Neuron (in vitro differentiated cells): ENCODE measurements at regions not wholly inside any gene's neighbourhood (a gene's known extent, or its start where the extent isn't known, plus 50 kb on each side); places are given as distances from the start of the nearest gene placed in this dataset.
"Not testable (repeated sequence)": the region's sequence is repeated elsewhere in the genome, so short reads cannot be mapped to it uniquely, and the experiment has no call there.

Source experiments
- H2AFZ ChIP-seq: one replicate; pipeline ENCODE4 v1.6.1; 2013; ENCODE audit warnings: low read depth, mild to moderate bottlenecking, inconsistent platforms, low read length, moderate library complexity
- H3K27me3 ChIP-seq: one replicate; pipeline ENCODE4 v1.6.1; 2013; ENCODE audit warnings: low read length; ENCODE audit not compliant: insufficient read depth
- H3K36me3 ChIP-seq: one replicate; pipeline ENCODE4 v1.6.1; 2013; ENCODE audit warnings: low read length; ENCODE audit not compliant: insufficient read depth
- H3K4me1 ChIP-seq: one replicate; pipeline ENCODE4 v1.6.1; 2013; ENCODE audit warnings: low read length; ENCODE audit not compliant: insufficient read depth
- H3K4me3 ChIP-seq: 2 replicates; pipeline ENCODE4 v1.5.1; 2013; ENCODE audit warnings: mild to moderate bottlenecking, low read length, moderate library complexity
- H3K9me3 ChIP-seq: one replicate; pipeline ENCODE4 v1.6.1; 2013; ENCODE audit warnings: low read length

- H3K4me3 ChIP-seq, H2AFZ ChIP-seq, H3K27me3 ChIP-seq, H3K4me1 ChIP-seq, H3K9me3 ChIP-seq: not testable (repeated sequence)
- H3K36me3 ChIP-seq = peaks cover 13% of the 10 kb centered on the region
Measured at GRCh38 chr5:21469523-21470101, 1383.5 kb downstream of the CDH12 start.

DNA sequence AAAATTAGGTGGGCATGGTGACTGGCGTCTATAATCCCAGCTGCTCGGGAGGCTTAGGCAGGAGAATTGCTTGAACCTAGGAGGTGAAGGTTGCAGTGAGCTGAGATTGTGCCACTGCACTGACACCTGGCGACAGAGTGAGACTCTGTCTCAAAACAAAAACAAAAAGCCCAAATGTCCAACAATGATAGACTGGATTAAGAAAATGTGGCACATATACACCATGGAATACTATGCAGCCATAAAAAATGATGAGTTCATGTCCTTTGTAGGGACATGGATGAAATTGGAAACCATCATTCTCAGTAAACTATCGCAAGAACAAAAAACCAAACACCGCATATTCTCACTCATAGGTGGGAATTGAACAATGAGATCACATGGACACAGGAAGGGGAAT, 1385.6 kb downstream of the CDH12 start:
- not testable (repeated sequence) for H3K4me1 ChIP-seq, H2AFZ ChIP-seq, H3K4me3 ChIP-seq, H3K36me3 ChIP-seq, H3K27me3 ChIP-seq, H3K9me3 ChIP-seq

DNA sequence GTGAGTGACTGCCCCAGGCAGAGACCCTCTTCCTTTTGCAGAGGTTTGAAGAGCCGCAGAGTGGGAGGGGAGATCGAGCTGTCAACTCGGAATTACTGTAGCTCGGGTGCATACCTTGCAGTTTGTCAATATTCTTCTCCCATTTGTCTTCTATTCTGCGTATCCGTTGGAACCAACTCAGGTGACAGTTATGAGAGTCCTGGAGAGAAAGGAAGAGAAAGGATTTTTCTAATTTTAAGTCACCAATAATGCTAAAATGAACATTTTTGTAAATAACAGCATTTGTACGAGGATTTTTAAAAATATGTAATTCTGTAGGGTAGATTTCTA, 1393.4 kb downstream of the CDH12 start:
- not testable (repeated sequence) for H3K9me3 ChIP-seq, H3K27me3 ChIP-seq, H3K4me1 ChIP-seq, H3K36me3 ChIP-seq
- Histone ChIP-seq H3K4me3 (peak overlapping the region; percentile 56), H2AFZ (peak overlapping the region; percentile 34)

DNA sequence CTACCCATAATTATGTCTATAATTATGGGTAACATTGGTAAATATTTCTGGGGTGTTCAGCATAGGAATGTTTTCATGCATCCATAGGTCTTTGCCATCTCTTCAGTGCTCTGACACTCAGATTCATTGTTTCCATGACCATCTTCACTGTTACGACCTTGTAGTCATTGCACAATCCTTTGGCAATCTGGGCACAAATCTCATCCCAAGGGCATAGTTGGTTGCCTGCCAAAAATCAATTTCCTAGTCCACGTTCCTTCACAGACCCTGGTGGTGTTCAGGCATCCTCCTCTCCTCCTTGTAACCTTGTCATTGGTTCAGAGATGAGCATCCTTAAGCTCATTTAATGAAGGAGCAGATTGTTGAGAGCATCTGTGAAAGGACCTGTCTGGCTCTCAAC, 1400.7 kb downstream of the CDH12 start:
- no peaks in the 10 kb centered on the region for H3K4me1 ChIP-seq
- H3K9me3 ChIP-seq = no peaks in the 10 kb centered on the region
- H3K36me3 ChIP-seq = no peaks in the 10 kb centered on the region
- H3K4me3 ChIP-seq = no peak overlapping the region
- no peak overlapping the region for H2AFZ ChIP-seq
- no peaks in the 10 kb centered on the region for H3K27me3 ChIP-seq

DNA sequence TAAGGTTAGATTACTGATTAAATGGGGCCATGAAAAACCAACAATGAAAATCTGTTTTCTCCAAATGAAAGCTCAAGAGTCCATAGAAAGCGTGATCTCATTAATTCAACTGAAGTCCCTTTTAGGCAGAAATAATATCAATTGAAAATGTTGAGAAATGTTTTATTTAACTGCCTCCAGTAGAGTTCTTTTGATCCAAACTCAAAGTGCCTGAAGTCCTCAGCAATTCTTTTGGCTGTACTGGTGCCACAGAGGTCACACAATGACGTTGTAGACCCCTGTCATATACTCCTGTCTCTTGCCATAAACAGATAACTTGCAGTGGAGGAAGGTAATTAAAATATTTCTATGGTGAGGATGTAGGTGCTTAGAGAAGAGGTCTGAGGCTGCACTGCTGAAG, 1420.5 kb downstream of the CDH12 start:
- H3K9me3 ChIP-seq = no peaks in the 10 kb centered on the region
- no peak overlapping the region for H2AFZ ChIP-seq
- no peaks in the 10 kb centered on the region for H3K27me3 ChIP-seq
- no peak overlapping the region for H3K4me3 ChIP-seq
- H3K36me3 ChIP-seq = no peaks in the 10 kb centered on the region
- no peaks in the 10 kb centered on the region for H3K4me1 ChIP-seq

- H3K4me1 ChIP-seq = no peaks in the 10 kb centered on the region
- no peaks in the 10 kb centered on the region for H3K27me3 ChIP-seq
- H3K9me3 ChIP-seq = no peaks in the 10 kb centered on the region
- no peak overlapping the region for H2AFZ ChIP-seq
- H3K4me3 ChIP-seq = no peak overlapping the region
- H3K36me3 ChIP-seq = no peaks in the 10 kb centered on the region
Measured at GRCh38 chr5:21424907-21425306, 1428.2 kb downstream of the CDH12 start.

- Histone ChIP-seq H3K9me3 (no peaks in the 10 kb centered on the region), H3K36me3 (no peaks in the 10 kb centered on the region), H2AFZ (no peak overlapping the region), H3K27me3 (no peaks in the 10 kb centered on the region), H3K4me1 (no peaks in the 10 kb centered on the region), H3K4me3 (no peak overlapping the region)
Measured at GRCh38 chr5:21419383-21419782, 1431.4 kb upstream of the CDH18 start.

DNA sequence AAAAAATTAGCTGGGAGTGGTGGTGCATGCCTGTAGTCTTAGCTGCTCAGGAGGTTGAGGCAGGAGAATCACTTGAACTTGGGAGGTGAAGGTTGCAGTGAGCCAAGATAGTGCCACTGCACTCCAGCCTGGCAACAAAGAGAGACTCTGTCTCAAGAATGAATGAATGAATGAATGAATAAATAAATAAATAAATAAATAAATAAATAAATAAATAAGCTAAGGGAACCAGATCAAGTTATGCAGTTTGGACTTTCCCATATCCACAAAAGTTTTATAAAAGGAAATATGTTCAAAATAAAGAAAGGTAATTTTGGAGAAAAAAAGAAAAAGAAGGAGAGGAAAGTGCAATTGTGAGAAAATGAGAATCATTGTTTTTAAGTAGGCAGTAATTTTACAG, 1414.1 kb upstream of the CDH18 start:
- not testable (repeated sequence) for H3K36me3 ChIP-seq, H2AFZ ChIP-seq

DNA sequence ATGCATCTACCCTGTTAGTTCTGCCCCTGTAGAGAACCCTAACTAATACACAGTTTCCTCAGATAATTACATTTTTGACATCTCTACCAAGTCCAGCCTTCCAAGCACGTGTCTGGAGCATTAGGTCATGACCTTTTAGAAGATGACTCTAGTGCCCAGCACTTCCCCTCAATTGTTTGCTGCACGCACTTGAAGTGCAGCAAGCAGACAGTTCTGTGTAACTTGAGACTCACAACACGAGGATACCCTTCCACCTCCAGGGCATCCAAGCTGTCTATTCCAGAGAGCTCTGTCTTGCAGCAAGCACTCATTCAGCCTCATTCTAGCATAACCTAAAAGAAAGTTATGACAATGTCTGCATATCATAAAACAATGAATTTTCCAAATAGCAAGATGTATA, 1410.5 kb upstream of the CDH18 start:
- Histone ChIP-seq H3K36me3 (no peaks in the 10 kb centered on the region), H3K4me1 (peaks cover 7% of the 10 kb centered on the region), H3K27me3 (no peaks in the 10 kb centered on the region), H3K4me3 (no peak overlapping the region), H3K9me3 (no peaks in the 10 kb centered on the region), H2AFZ (no peak overlapping the region)

More for the DNA sequence above, 1414.1 kb upstream of the CDH18 start:
- not testable (repeated sequence) for H3K4me1 ChIP-seq, H3K27me3 ChIP-seq, H3K4me3 ChIP-seq, H3K9me3 ChIP-seq

GRCh38 chr5:21397693-21398092, 1409.7 kb upstream of the CDH18 start:
- H3K9me3 ChIP-seq = no peaks in the 10 kb centered on the region
- no peaks in the 10 kb centered on the region for H3K27me3 ChIP-seq
- H3K4me3 ChIP-seq = no peak overlapping the region
- no peak overlapping the region for H2AFZ ChIP-seq
- H3K4me1 ChIP-seq = peaks cover 7% of the 10 kb centered on the region
- no peaks in the 10 kb centered on the region for H3K36me3 ChIP-seq

DNA sequence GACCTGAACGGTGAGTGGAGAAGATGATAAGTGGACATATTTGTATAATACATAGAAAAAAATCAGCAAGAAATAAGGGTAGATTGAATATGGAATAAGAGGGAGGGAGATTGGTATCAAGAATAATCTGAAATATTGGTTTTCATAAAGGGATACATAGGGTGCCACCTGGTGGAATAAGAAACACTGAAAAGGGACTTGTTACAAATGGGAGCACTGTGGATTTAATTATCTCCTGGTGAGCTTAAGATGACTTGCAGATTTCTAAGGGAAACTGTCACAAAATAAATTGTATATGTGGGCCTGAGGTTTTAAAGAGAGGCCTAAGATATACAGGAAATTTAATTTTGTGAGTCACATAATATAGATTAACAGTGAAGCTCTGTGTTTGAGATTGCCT, 1403.5 kb upstream of the CDH18 start:
- no peak overlapping the region for H3K4me3 ChIP-seq
- H2AFZ ChIP-seq = no peak overlapping the region
- H3K36me3 ChIP-seq = no peaks in the 10 kb centered on the region
- peaks cover 25% of the 10 kb centered on the region for H3K4me1 ChIP-seq
- no peaks in the 10 kb centered on the region for H3K27me3 ChIP-seq
- no peaks in the 10 kb centered on the region for H3K9me3 ChIP-seq

DNA sequence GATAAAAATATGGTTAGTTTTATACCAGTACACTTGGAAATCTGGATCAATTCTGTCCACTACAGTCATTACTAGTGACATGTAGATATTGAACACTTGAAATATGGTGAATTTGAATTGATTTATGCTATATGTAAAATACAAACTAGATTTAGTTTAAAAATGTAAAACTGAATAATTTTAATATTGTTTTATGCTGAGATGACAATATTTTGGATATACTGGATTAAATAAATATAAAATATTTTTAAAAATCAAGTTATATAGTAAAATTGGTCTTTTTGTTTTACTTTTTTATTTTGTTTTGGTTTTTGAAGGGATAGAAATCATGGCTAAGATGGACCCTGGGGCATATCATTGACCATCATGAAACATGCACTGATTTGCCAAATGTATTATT, 1372.8 kb upstream of the CDH18 start:
- H3K27me3 ChIP-seq, H3K4me1 ChIP-seq, H2AFZ ChIP-seq, H3K4me3 ChIP-seq, H3K36me3 ChIP-seq, H3K9me3 ChIP-seq: not testable (repeated sequence)

- H2AFZ ChIP-seq, H3K9me3 ChIP-seq, H3K36me3 ChIP-seq, H3K27me3 ChIP-seq, H3K4me1 ChIP-seq: not testable (repeated sequence)
- peak overlapping the region; percentile 27 for H3K4me3 ChIP-seq
Measured at GRCh38 chr5:21341948-21342261, 1353.9 kb upstream of the CDH18 start.

- not testable (repeated sequence) for H3K9me3 ChIP-seq, H2AFZ ChIP-seq, H3K4me1 ChIP-seq, H3K27me3 ChIP-seq, H3K36me3 ChIP-seq
- peak overlapping the region; percentile 27 for H3K4me3 ChIP-seq
Measured at GRCh38 chr5:21341203-21341947, 1353.4 kb upstream of the CDH18 start.
